Neural cell (in vitro differentiated cells): ENCODE measurements at regions not wholly inside any gene's neighbourhood (a gene's known extent, or its start where the extent isn't known, plus 50 kb on each side); places are given as distances from the start of the nearest gene placed in this dataset.

Experiments
- H2AFZ ChIP-seq: fragments of 200-600, 300-800 bp; sonication (generic), shearing (Covaris generic); 2 replicates; pipeline ENCODE4 v1.6.0; 2014; ENCODE audit warnings: low read depth, mild to moderate bottlenecking, antibody characterized with exemption, low read length, moderate library complexity
- H3F3A ChIP-seq: fragments of 200-600 bp; shearing (Covaris generic); 2 replicates; pipeline ENCODE4 v1.6.1; 2016; ENCODE audit warnings: mild to moderate bottlenecking, moderate library complexity, mixed read lengths, antibody characterized with exemption, low read length; ENCODE audit not compliant: insufficient read depth, poor library complexity, severe bottlenecking
- H3K27ac ChIP-seq: fragments of 200-600, 300-800 bp; sonication (generic), shearing (Covaris generic); 2 replicates; pipeline ENCODE4 v1.5.1; 2014; ENCODE audit warnings: mild to moderate bottlenecking, low read length, moderate library complexity
- H3K27me3 ChIP-seq: fragments of 300-800, 200-600 bp; sonication (generic), shearing (Covaris generic); 2 replicates; pipeline ENCODE4 v1.6.0; 2014; ENCODE audit warnings: mild to moderate bottlenecking, low read depth, low read length, moderate library complexity; ENCODE audit not compliant: insufficient read depth
- H3K36me3 ChIP-seq: fragments of 300-800, 200-600 bp; sonication (generic), shearing (Covaris generic); 2 replicates; pipeline ENCODE4 v1.5.1; 2014; ENCODE audit warnings: mild to moderate bottlenecking, antibody characterized with exemption, low read length, moderate library complexity; ENCODE audit not compliant: insufficient read depth
- H3K4me2 ChIP-seq: fragments of 300-800, 200-600 bp; sonication (generic), shearing (Covaris generic); 2 replicates; pipeline ENCODE4 v1.6.0; 2014; ENCODE audit warnings: mild to moderate bottlenecking, low read length
- H3K4me3 ChIP-seq: fragments of 300-800, 200-600 bp; sonication (generic), shearing (Covaris generic); 2 replicates; pipeline ENCODE4 v1.5.1; 2014; ENCODE audit warnings: mild to moderate bottlenecking, low read length, moderate library complexity
- H3K79me2 ChIP-seq: fragments of 200-600 bp; shearing (Covaris generic); replicated peaks from 2 replicates; pipeline ENCODE4 v1.6.0; 2014; ENCODE audit warnings: mild to moderate bottlenecking, low read length, moderate library complexity; ENCODE audit not compliant: insufficient read depth
- H3K9ac ChIP-seq: fragments of 300-800, 200-600 bp; sonication (generic), shearing (Covaris generic); 2 replicates; pipeline ENCODE4 v1.6.1; 2016; ENCODE audit warnings: mild to moderate bottlenecking, low read length, mixed read lengths
- H3K9me2 ChIP-seq: fragments of 200-600 bp; shearing (Covaris generic); 2 replicates; pipeline ENCODE4 v1.6.1; 2016; ENCODE audit warnings: mild to moderate bottlenecking, low read length, mixed read lengths; ENCODE audit not compliant: insufficient read depth
- H3K9me3 ChIP-seq: fragments of 200-600, 300-800 bp; sonication (generic), shearing (Covaris generic); 2 replicates; pipeline ENCODE4 v1.6.1; 2016; ENCODE audit warnings: mild to moderate bottlenecking, mixed run types, low read length, moderate library complexity, mixed read lengths
- H4K20me1 ChIP-seq: fragments of 200-600 bp; shearing (Covaris generic); 2 replicates; pipeline ENCODE4 v1.6.1; 2016; ENCODE audit warnings: mild to moderate bottlenecking, mixed run types; ENCODE audit not compliant: insufficient read depth
- CTCF ChIP-seq: fragments of 450-650 bp; IDR thresholded peaks from 2 replicates; pipeline ENCODE4 v1.5.1; 2014; ENCODE audit warnings: antibody characterized with exemption, mild to moderate bottlenecking, moderate library complexity; ENCODE audit not compliant: poor library complexity, severe bottlenecking
- EP300 ChIP-seq: fragments of 450-650 bp; conservative IDR thresholded peaks from 2 replicates; pipeline ENCODE4 v1.6.1; 2014; ENCODE audit warnings: antibody characterized with exemption, mild to moderate bottlenecking, moderate library complexity; ENCODE audit not compliant: poor library complexity, severe bottlenecking
- EZH2 ChIP-seq: fragments of 200-600, 300-800 bp; shearing (Covaris generic), sonication (generic); IDR thresholded peaks from 2 replicates; pipeline ENCODE4 v1.6.1; 2014; ENCODE audit warnings: antibody characterized with exemption, low read length, borderline replicate concordance, mild to moderate bottlenecking; ENCODE audit not compliant: insufficient read depth, poor library complexity, severe bottlenecking
- MXI1 ChIP-seq: fragments of 450-650 bp; conservative IDR thresholded peaks from 2 replicates; pipeline ENCODE4 v1.6.1; 2014; ENCODE audit warnings: antibody characterized with exemption, mild to moderate bottlenecking; ENCODE audit not compliant: poor library complexity, severe bottlenecking
- POLR2AphosphoS5 ChIP-seq: IDR thresholded peaks from 2 replicates; pipeline ENCODE4 v1.6.1; 2012
- RAD21 ChIP-seq: fragments of 450-650 bp; conservative IDR thresholded peaks from 2 replicates; pipeline ENCODE4 v1.6.1; 2014; ENCODE audit warnings: antibody characterized with exemption, mild to moderate bottlenecking, moderate library complexity
- REST ChIP-seq: IDR thresholded peaks from 2 replicates; pipeline ENCODE4 v1.6.1; 2012; ENCODE audit warnings: borderline replicate concordance
- SMC3 ChIP-seq: fragments of 450-650 bp; conservative IDR thresholded peaks from 2 replicates; pipeline ENCODE4 v1.6.1; 2014; ENCODE audit warnings: antibody characterized with exemption, mild to moderate bottlenecking, moderate library complexity; ENCODE audit not compliant: poor library complexity
- TAF1 ChIP-seq: IDR thresholded peaks from 2 replicates; pipeline ENCODE4 v1.6.1; 2012; ENCODE audit warnings: low read depth

GRCh38 chr7:79735012-79735411 is 281.5 kb upstream of the MAGI2 start:
- Histone ChIP-seq H3K9me3 (peaks cover 6% of the 10 kb centered on the region), H3K9ac (no peak overlapping the region), H3K27me3 (no peaks in the 10 kb centered on the region), H3K36me3 (no peaks in the 10 kb centered on the region), H3F3A (no peaks in the 10 kb centered on the region), H3K9me2 (no peaks in the 10 kb centered on the region), H2AFZ (no peak overlapping the region), H3K4me2 (no peak overlapping the region), H4K20me1 (no peaks in the 10 kb centered on the region), H3K4me3 (no peak overlapping the region), H3K79me2 (no peaks in the 10 kb centered on the region), H3K27ac (no peak overlapping the region)
- no peak for TF ChIP-seq TAF1

- no peaks in the 10 kb centered on the region for H3K36me3 ChIP-seq
- H3K9me2 ChIP-seq: no peaks in the 10 kb centered on the region
- H3K79me2 ChIP-seq: no peaks in the 10 kb centered on the region
- peaks cover 6% of the 10 kb centered on the region for H3K9me3 ChIP-seq
- no peak overlapping the region for H3K27ac ChIP-seq
- H3K9ac ChIP-seq: no peak overlapping the region
- H3K27me3 ChIP-seq: no peaks in the 10 kb centered on the region
- no peak for TF ChIP-seq SMC3
- TF ChIP-seq CTCF: no peak
- TF ChIP-seq EP300: no peak
- no peak for TF ChIP-seq REST
- no peak for TF ChIP-seq MXI1
- no peak for TF ChIP-seq POLR2AphosphoS5
- no peak for TF ChIP-seq TAF1
- no peak overlapping the region for H2AFZ ChIP-seq
- no peak overlapping the region for H3K4me3 ChIP-seq
- no peak overlapping the region for H3K4me2 ChIP-seq
- no peaks in the 10 kb centered on the region for H4K20me1 ChIP-seq
- H3F3A ChIP-seq: no peaks in the 10 kb centered on the region
Measured at GRCh38 chr7:79734181-79734580, 280.7 kb upstream of the MAGI2 start.

- H3K9me2 ChIP-seq: no peaks in the 10 kb centered on the region
- peaks cover 6% of the 10 kb centered on the region for H3K9me3 ChIP-seq
- H3K79me2 ChIP-seq: no peaks in the 10 kb centered on the region
- H3K27me3 ChIP-seq: no peaks in the 10 kb centered on the region
- no peak overlapping the region for H3K4me3 ChIP-seq
- H2AFZ ChIP-seq: no peak overlapping the region
- no peak overlapping the region for H3K9ac ChIP-seq
- no peak overlapping the region for H3K27ac ChIP-seq
- H3K36me3 ChIP-seq: no peaks in the 10 kb centered on the region
- H4K20me1 ChIP-seq: no peaks in the 10 kb centered on the region
- H3K4me2 ChIP-seq: no peak overlapping the region
- TF ChIP-seq SMC3 (no peak), MXI1 (no peak), POLR2AphosphoS5 (no peak), REST (no peak), EZH2 (no peak), RAD21 (no peak), TAF1 (no peak), CTCF (no peak), EP300 (no peak)
- H3F3A ChIP-seq: no peaks in the 10 kb centered on the region
Measured at GRCh38 chr7:79732535-79732934, 279.1 kb upstream of the MAGI2 start.
